HG02885 (cell line): ENCODE measurements at regions not wholly inside any gene's neighbourhood (a gene's known extent, or its start where the extent isn't known, plus 50 kb on each side); places are given as distances from the start of the nearest gene placed in this dataset.

Experiments
- ATAC-seq: cut with Tn5 transposase; IDR thresholded peaks from one replicate; pipeline ENCODE4 v1.9.1; 2021; ENCODE audit warnings: mild to moderate bottlenecking; ENCODE audit not compliant: unreplicated experiment, poor library complexity

- ATAC-seq: no peak
These were observed 165.2 kb downstream of the TMEM38B start for GRCh38 chr9:105859428-105860091.

GRCh38 chr9:105860516-105860915 is 166.2 kb downstream of the TMEM38B start:
- no peak for ATAC-seq

- ATAC-seq: no peak
These were observed 167.6 kb downstream of the TMEM38B start for GRCh38 chr9:105861972-105862371.

GRCh38 chr9:105864248-105864898 is 170.0 kb downstream of the TMEM38B start:
- ATAC-seq: no peak

- no peak for ATAC-seq
These were observed 170.9 kb downstream of the TMEM38B start for GRCh38 chr9:105865285-105865684.

- ATAC-seq: no peak
These were observed 177.2 kb downstream of the TMEM38B start for GRCh38 chr9:105871540-105871939.

- ATAC-seq: no peak
These were observed 179.5 kb downstream of the TMEM38B start for GRCh38 chr9:105873801-105874200.

- ATAC-seq: no peak
These were observed 183.4 kb downstream of the TMEM38B start for GRCh38 chr9:105877721-105878120.

GRCh38 chr9:105879181-105879580 is 184.8 kb downstream of the TMEM38B start:
- ATAC-seq: no peak

- ATAC-seq: no peak
These were observed 186.2 kb downstream of the TMEM38B start for GRCh38 chr9:105880517-105880916.

GRCh38 chr9:105881021-105881420 is 186.7 kb downstream of the TMEM38B start:
- no peak for ATAC-seq

GRCh38 chr9:105881654-105882349 is 187.5 kb downstream of the TMEM38B start:
- peak; percentile 64 for ATAC-seq

GRCh38 chr9:105883847-105884246 is 189.5 kb downstream of the TMEM38B start:
- peak; percentile 95 for ATAC-seq

- no peak for ATAC-seq
These were observed 190.1 kb downstream of the TMEM38B start for GRCh38 chr9:105884416-105884815.

- no peak for ATAC-seq
These were observed 191.8 kb downstream of the TMEM38B start for GRCh38 chr9:105886136-105886535.

GRCh38 chr9:105887679-105888078 is 193.3 kb downstream of the TMEM38B start:
- no peak for ATAC-seq

GRCh38 chr9:105890046-105890822 is 195.9 kb downstream of the TMEM38B start:
- ATAC-seq: no peak

- no peak for ATAC-seq
These were observed 205.8 kb downstream of the TMEM38B start for GRCh38 chr9:105900123-105900522.

- ATAC-seq: peak; percentile 83
These were observed 207.3 kb downstream of the TMEM38B start for GRCh38 chr9:105901514-105902109.

- ATAC-seq: no peak
These were observed 213.7 kb downstream of the TMEM38B start for GRCh38 chr9:105908069-105908468.
